ENCODE measurements at regions not wholly inside any gene's neighbourhood (a gene's known extent, or its start where the extent isn't known, plus 50 kb on each side); places are given as distances from the start of the nearest gene placed in this dataset.
A peak's percentile ranks its signal among the peaks of the same experiment; 100 is the strongest.

DNA sequence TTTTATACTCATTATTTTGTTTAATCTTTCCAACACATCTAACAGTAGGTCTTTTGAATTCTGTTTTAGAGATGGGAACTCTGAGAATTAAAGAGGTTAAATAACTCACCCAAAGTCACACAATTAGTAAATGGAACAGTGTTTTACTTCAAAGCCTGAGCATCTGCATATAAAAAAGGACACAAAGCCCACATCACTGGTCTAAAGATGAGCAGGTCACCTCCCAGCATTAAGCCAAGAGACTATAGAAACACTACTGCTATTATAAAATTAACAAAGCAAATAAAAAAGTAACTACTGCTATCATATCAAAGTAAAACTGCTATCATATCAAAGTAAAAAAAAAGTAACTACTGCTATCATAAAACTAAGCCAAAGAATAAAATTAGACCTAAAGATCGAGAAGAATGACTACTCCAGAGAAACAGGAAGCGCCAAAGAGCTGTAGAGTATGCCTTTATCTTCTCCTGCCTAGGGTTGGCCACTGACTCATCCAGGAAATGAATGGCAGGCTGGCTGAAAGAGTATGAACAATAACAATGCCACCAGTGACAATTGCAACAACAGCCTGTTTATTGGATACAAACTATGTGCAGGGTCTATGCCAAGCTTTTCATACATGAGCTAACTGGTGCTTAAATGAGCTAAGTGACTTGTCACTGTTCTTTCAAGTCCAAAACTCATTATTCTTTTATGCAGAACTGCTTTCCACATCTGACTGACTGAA lies 1153.0 kb upstream of the TENM4 start:
- H4K12ac ChIP-seq (ENCODE audit: low read depth, low read length), result no peak overlapping the region
- DNase-seq, result peak; percentile 2 to 29
- H4K8ac ChIP-seq (ENCODE audit: low read depth, low read length), result no peak overlapping the region
- H3K14ac ChIP-seq (ENCODE audit: low read length), result no peak overlapping the region
- H3K4ac ChIP-seq (ENCODE audit: low read depth, low read length), result no peak overlapping the region
- H2BK12ac ChIP-seq (ENCODE audit: low read length), result no peak overlapping the region
- no peak overlapping the region for H2AFZ ChIP-seq (ENCODE audit: insufficient read depth, low read length, poor library complexity)
- H3K36me3 ChIP-seq (ENCODE audit: control insufficient read depth in 1 of 2, insufficient read depth in 2 of 2, low read length in 2 of 2), result no peaks in the 10 kb centered on the region
- no peaks in the 10 kb centered on the region for H3K9me3 ChIP-seq (ENCODE audit: insufficient read depth, low read depth, low read length)
- H3K9ac ChIP-seq (ENCODE audit: low read length), result no peak overlapping the region
- H3K4me1 ChIP-seq (ENCODE audit: control insufficient read depth in 1 of 2, insufficient read depth in 2 of 2, low read length in 2 of 2), result no peaks in the 10 kb centered on the region
- H3K79me2 ChIP-seq (ENCODE audit: control insufficient read depth, insufficient read depth, low read length, poor library complexity), result no peaks in the 10 kb centered on the region
- H2BK120ac ChIP-seq (ENCODE audit: insufficient read depth, low read length, poor library complexity), result no peak overlapping the region
- H3K23ac ChIP-seq (ENCODE audit: low read length), result no peak overlapping the region
- H2AK5ac ChIP-seq (ENCODE audit: low read length), result no peak overlapping the region
- no peaks in the 10 kb centered on the region for H3K27me3 ChIP-seq (ENCODE audit: insufficient read depth, low read length)
- no peak overlapping the region for H2BK5ac ChIP-seq (ENCODE audit: low read depth, low read length, poor library complexity)
- H4K91ac ChIP-seq (ENCODE audit: low read depth, low read length), result no peak overlapping the region
- no peaks in the 10 kb centered on the region for H3K79me1 ChIP-seq (ENCODE audit: low read length)
- H3K4me2 ChIP-seq (ENCODE audit: low read length), result no peak overlapping the region
- WGBS (ENCODE audit: extremely low coverage, insufficient coverage, insufficient read length), result no CpG with 5 or more reads among the region's 2 CpGs
- H3K27ac ChIP-seq (ENCODE audit: low read depth, low read length), result no peak overlapping the region
- H3K4me3 ChIP-seq (ENCODE audit: low read depth, low read length), result no peak overlapping the region
- H3K18ac ChIP-seq (ENCODE audit: low read length), result no peak overlapping the region

GRCh38 chr11:80592546-80592945 lies 1151.7 kb upstream of the TENM4 start:
- no peaks in the 10 kb centered on the region for H3K27me3 ChIP-seq (ENCODE audit: insufficient read depth, low read length)
- no peak overlapping the region for H4K8ac ChIP-seq (ENCODE audit: low read depth, low read length)
- H4K12ac ChIP-seq (ENCODE audit: low read depth, low read length), result no peak overlapping the region
- H2BK120ac ChIP-seq (ENCODE audit: insufficient read depth, low read length, poor library complexity), result no peak overlapping the region
- no peak overlapping the region for H3K14ac ChIP-seq (ENCODE audit: low read length)
- H3K4me1 ChIP-seq (ENCODE audit: control insufficient read depth in 1 of 2, insufficient read depth in 2 of 2, low read length in 2 of 2), result no peaks in the 10 kb centered on the region
- no peak overlapping the region for H2BK5ac ChIP-seq (ENCODE audit: low read depth, low read length, poor library complexity)
- no peak overlapping the region for H3K23ac ChIP-seq (ENCODE audit: low read length)
- H4K91ac ChIP-seq (ENCODE audit: low read depth, low read length), result no peak overlapping the region
- H3K9me3 ChIP-seq (ENCODE audit: insufficient read depth, low read depth, low read length), result no peaks in the 10 kb centered on the region
- no CpG with 5 or more reads among the region's 4 CpGs for WGBS (ENCODE audit: extremely low coverage, insufficient coverage, insufficient read length)
- H3K79me2 ChIP-seq (ENCODE audit: control insufficient read depth, insufficient read depth, low read length, poor library complexity), result no peaks in the 10 kb centered on the region
- no peaks in the 10 kb centered on the region for H3K36me3 ChIP-seq (ENCODE audit: control insufficient read depth in 1 of 2, insufficient read depth in 2 of 2, low read length in 2 of 2)
- DNase-seq, result no peak
- no peak overlapping the region for H3K4ac ChIP-seq (ENCODE audit: low read depth, low read length)
- no peak overlapping the region for H2AK5ac ChIP-seq (ENCODE audit: low read length)
- H3K27ac ChIP-seq (ENCODE audit: low read depth, low read length), result no peak overlapping the region
- no peak overlapping the region for H2AFZ ChIP-seq (ENCODE audit: insufficient read depth, low read length, poor library complexity)
- H3K79me1 ChIP-seq (ENCODE audit: low read length), result no peaks in the 10 kb centered on the region
- H3K4me2 ChIP-seq (ENCODE audit: low read length), result no peak overlapping the region
- no peak overlapping the region for H2BK12ac ChIP-seq (ENCODE audit: low read length)
- H3K9ac ChIP-seq (ENCODE audit: low read length), result no peak overlapping the region
- no peak overlapping the region for H3K18ac ChIP-seq (ENCODE audit: low read length)
- no peak overlapping the region for H3K4me3 ChIP-seq (ENCODE audit: low read depth, low read length)

DNA sequence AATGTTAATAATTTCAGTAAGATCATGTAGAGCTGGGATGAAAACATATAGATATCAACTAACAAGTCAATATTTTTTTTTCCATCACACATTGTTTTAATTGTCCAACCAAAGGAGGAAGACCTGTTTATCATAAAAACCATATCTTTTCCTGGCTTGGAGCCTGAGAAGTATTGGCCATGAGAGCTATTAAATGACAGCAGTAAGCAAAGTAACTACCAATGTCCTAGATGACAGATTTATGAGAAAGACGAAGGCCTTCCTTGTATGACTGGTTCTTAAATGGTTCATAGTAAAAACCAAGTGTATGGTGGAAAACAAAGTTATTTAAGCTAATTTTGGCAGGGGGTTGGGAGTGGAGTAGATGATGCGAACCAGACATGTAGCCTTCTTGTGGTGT lies 1147.1 kb upstream of the TENM4 start:
- Histone ChIP-seq H3K9ac (ENCODE audit: low read length) (no peak overlapping the region), H3K36me3 (ENCODE audit: control insufficient read depth in 1 of 2, insufficient read depth in 2 of 2, low read length in 2 of 2) (no peaks in the 10 kb centered on the region), H4K12ac (ENCODE audit: low read depth, low read length) (no peak overlapping the region), H3K79me1 (ENCODE audit: low read length) (no peaks in the 10 kb centered on the region), H4K91ac (ENCODE audit: low read depth, low read length) (no peak overlapping the region), H2AFZ (ENCODE audit: insufficient read depth, low read length, poor library complexity) (no peak overlapping the region), H3K14ac (ENCODE audit: low read length) (no peak overlapping the region), H2BK120ac (ENCODE audit: insufficient read depth, low read length, poor library complexity) (no peak overlapping the region), H3K18ac (ENCODE audit: low read length) (no peak overlapping the region), H2BK12ac (ENCODE audit: low read length) (no peak overlapping the region), H3K79me2 (ENCODE audit: control insufficient read depth, insufficient read depth, low read length, poor library complexity) (no peaks in the 10 kb centered on the region), H3K4ac (ENCODE audit: low read depth, low read length) (no peak overlapping the region), H2AK5ac (ENCODE audit: low read length) (no peak overlapping the region), H3K23ac (ENCODE audit: low read length) (no peak overlapping the region), H4K8ac (ENCODE audit: low read depth, low read length) (no peak overlapping the region), H3K9me3 (ENCODE audit: insufficient read depth, low read depth, low read length) (no peaks in the 10 kb centered on the region), H3K4me1 (ENCODE audit: control insufficient read depth in 1 of 2, insufficient read depth in 2 of 2, low read length in 2 of 2) (peaks cover 0 to 2% of the 10 kb centered on the region in 2 experiments), H3K27me3 (ENCODE audit: insufficient read depth, low read length) (no peaks in the 10 kb centered on the region), H3K4me3 (ENCODE audit: low read depth, low read length) (no peak overlapping the region), H3K27ac (ENCODE audit: low read depth, low read length) (no peak overlapping the region), H3K4me2 (ENCODE audit: low read length) (no peak overlapping the region), H2BK5ac (ENCODE audit: low read depth, low read length, poor library complexity) (no peak overlapping the region)
- no peak for DNase-seq
- WGBS (ENCODE audit: extremely low coverage, insufficient coverage, insufficient read length), result no CpG with 5 or more reads among the region's 2 CpGs

- Histone ChIP-seq H4K91ac (ENCODE audit: low read depth, low read length) (no peak overlapping the region), H2AFZ (ENCODE audit: insufficient read depth, low read length, poor library complexity) (no peak overlapping the region), H3K27ac (ENCODE audit: low read depth, low read length) (no peak overlapping the region), H3K4me3 (ENCODE audit: low read depth, low read length) (no peak overlapping the region), H3K9ac (ENCODE audit: low read length) (no peak overlapping the region), H3K23ac (ENCODE audit: low read length) (no peak overlapping the region), H3K79me1 (ENCODE audit: low read length) (no peaks in the 10 kb centered on the region), H3K36me3 (ENCODE audit: control insufficient read depth in 1 of 2, insufficient read depth in 2 of 2, low read length in 2 of 2) (no peaks in the 10 kb centered on the region), H2AK5ac (ENCODE audit: low read length) (no peak overlapping the region), H3K14ac (ENCODE audit: low read length) (no peak overlapping the region), H3K18ac (ENCODE audit: low read length) (no peak overlapping the region), H3K4me2 (ENCODE audit: low read length) (no peak overlapping the region), H2BK120ac (ENCODE audit: insufficient read depth, low read length, poor library complexity) (no peak overlapping the region), H4K12ac (ENCODE audit: low read depth, low read length) (no peak overlapping the region), H3K27me3 (ENCODE audit: insufficient read depth, low read length) (no peaks in the 10 kb centered on the region), H2BK5ac (ENCODE audit: low read depth, low read length, poor library complexity) (no peak overlapping the region), H4K8ac (ENCODE audit: low read depth, low read length) (no peak overlapping the region), H2BK12ac (ENCODE audit: low read length) (no peak overlapping the region), H3K4ac (ENCODE audit: low read depth, low read length) (no peak overlapping the region), H3K4me1 (ENCODE audit: control insufficient read depth in 1 of 2, insufficient read depth in 2 of 2, low read length in 2 of 2) (peaks cover 0 to 2% of the 10 kb centered on the region in 2 experiments), H3K9me3 (ENCODE audit: insufficient read depth, low read depth, low read length) (no peaks in the 10 kb centered on the region), H3K79me2 (ENCODE audit: control insufficient read depth, insufficient read depth, low read length, poor library complexity) (no peaks in the 10 kb centered on the region)
- no CpG with 5 or more reads among the region's 1 CpG for WGBS (ENCODE audit: extremely low coverage, insufficient coverage, insufficient read length)
- DNase-seq, result peak; percentile 10 to 30
Observed at GRCh38 chr11:80586464-80586863, 1145.6 kb upstream of the TENM4 start.

Data from trophoblast cell (in vitro differentiated cells and primary cell).